ENCODE measurements at regions not wholly inside any gene's neighbourhood (a gene's known extent, or its start where the extent isn't known, plus 50 kb on each side); places are given as distances from the start of the nearest gene placed in this dataset.

DNA sequence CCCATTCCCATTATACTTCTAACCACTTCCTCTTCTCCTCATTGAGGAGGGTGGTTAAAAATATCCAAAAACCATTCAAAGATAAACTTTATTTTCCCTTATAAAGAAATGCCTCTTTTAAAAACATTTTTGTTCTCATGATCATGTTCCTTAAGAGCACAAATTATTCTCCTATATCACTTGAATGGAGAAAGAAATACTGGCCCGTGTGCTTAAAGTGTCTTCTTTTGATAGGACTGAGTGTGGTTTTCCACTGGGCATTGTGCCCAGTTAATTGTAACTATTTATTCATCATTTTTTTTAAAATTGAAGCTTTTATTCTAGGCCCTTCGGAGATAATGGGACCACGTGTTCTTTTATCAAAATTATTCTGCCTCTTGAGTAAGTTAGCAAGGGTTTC, 871.5 kb downstream of the QKI start:
- Histone ChIP-seq H3K4me1 (ENCODE audit: control insufficient read depth in 1 of 2, insufficient read depth in 2 of 2, low read length in 2 of 2) (no peaks in the 10 kb centered on the region), H3K79me2 (ENCODE audit: insufficient read depth, low read length) (no peaks in the 10 kb centered on the region), H2AFZ (ENCODE audit: low read depth, low read length, poor library complexity, severe bottlenecking) (no peak overlapping the region), H3K27ac (ENCODE audit: low read depth, low read length) (no peak overlapping the region), H3K9me3 (ENCODE audit: control insufficient read depth in 1 of 2, insufficient read depth in 1 of 2, low read depth in 1 of 2, low read length in 2 of 2) (no peaks in the 10 kb centered on the region; a peak in 2 of 4 replicates), H3K9me2 (ENCODE audit: insufficient read depth) (no peaks in the 10 kb centered on the region), H3K4me3 (replicated peaks in 1 of 2; ENCODE audit: low read depth in 1 of 2, low read length in 2 of 2) (no peak overlapping the region), H3K27me3 (ENCODE audit: insufficient read depth, low read length) (no peaks in the 10 kb centered on the region), H4K20me1 (ENCODE audit: insufficient read depth) (no peaks in the 10 kb centered on the region), H3K4me2 (ENCODE audit: low read length) (no peak overlapping the region), H3K36me3 (ENCODE audit: control insufficient read depth in 1 of 2, insufficient read depth in 2 of 2, low read length in 2 of 2) (no peaks in the 10 kb centered on the region), H3K9ac (ENCODE audit: low read length) (no peak overlapping the region)
- no TSS peak for BruUV-seq (replicated peaks)
- POLR2A ChIA-PET = no interaction called here
- CTCF ChIA-PET = no interaction called here
- no peak for TF ChIP-seq ELF1 (IDR thresholded peaks at IDR 0.05; ENCODE audit: borderline replicate concordance, low read depth)
- TF ChIP-seq POLR2AphosphoS5 (IDR thresholded peaks at IDR 0.05; ENCODE audit: low read depth, low read length) = no peak
- no peak for TF ChIP-seq POLR2A (IDR thresholded peaks at IDR 0.05; ENCODE audit: borderline replicate concordance, extremely low read depth, insufficient read depth, insufficient read length)
- no peak for TF ChIP-seq ZFX (IDR thresholded peaks at IDR 0.05)
- no peak for TF ChIP-seq FOSL1 (IDR thresholded peaks at IDR 0.05; ENCODE audit: low read depth)
- no peak for TF ChIP-seq SIN3A (IDR thresholded peaks at IDR 0.05; ENCODE audit: low read depth)
- no peak for TF ChIP-seq CEBPB (IDR thresholded peaks at IDR 0.05; ENCODE audit: low read depth)
- TF ChIP-seq JUND (IDR thresholded peaks at IDR 0.05) = no peak
- no peak for TF ChIP-seq REST (IDR thresholded peaks at IDR 0.05; ENCODE audit: low read depth)
- no peak for TF ChIP-seq ATF3 (IDR thresholded peaks at IDR 0.05)
- TF ChIP-seq ZBTB33 (IDR thresholded peaks at IDR 0.05; ENCODE audit: extremely low read depth, insufficient replicate concordance, low read length) = no peak
- DNase-seq (ENCODE audit: low read depth, low spot score) (no peak), ATAC-seq (no peak)
- intact Hi-C loops (cut with micrococcal nuclease) = no loop called here
- RAD21 ChIA-PET (ENCODE audit: low non-redundant PET in 1 of 2, low total read pairs in 2 of 2, uncharacterized antibody in 2 of 2, unreplicated experiment in 2 of 2) = no interaction called here
